Keratinocyte (primary cell): ENCODE measurements at regions not wholly inside any gene's neighbourhood (a gene's known extent, or its start where the extent isn't known, plus 50 kb on each side); places are given as distances from the start of the nearest gene placed in this dataset.

ENCODE experiments used
- DNase-seq: peaks from one replicate; pipeline ENCODE4 v3.0.0-alpha.2; 2011; ENCODE audit warnings: low read depth, missing footprints, low spot score
- FAIRE-seq: peaks from 2 replicates; lab custom pipeline; 2011; peaks lifted over from hg19 to GRCh38; lab: Jason Lieb, UNC
- H2AFZ ChIP-seq: 2 replicates; pipeline ENCODE4 v1.6.0; 2012; ENCODE audit warnings: low read length, control low read depth, inconsistent platforms; ENCODE audit not compliant: control insufficient read depth
- H3K27ac ChIP-seq: 2 replicates; pipeline ENCODE4 v1.5.1; 2011; ENCODE audit warnings: low read length; ENCODE audit not compliant: control insufficient read depth, insufficient read depth
- H3K27me3 ChIP-seq: 3 replicates; pipeline ENCODE4 v1.6.0; 2011; ENCODE audit warnings: low read length; ENCODE audit not compliant: control insufficient read depth, insufficient read depth; ENCODE audit errors: extremely low read depth
- H3K36me3 ChIP-seq, 2 experiments: 2 replicates in 1 of 2; 3 replicates in 1 of 2; pipeline ENCODE4 v1.5.1; 2011; ENCODE audit warnings: low read length in 2 of 2, mild to moderate bottlenecking in 1 of 2; ENCODE audit not compliant: control insufficient read depth in 2 of 2, insufficient read depth in 2 of 2; ENCODE audit errors: extremely low read depth in 1 of 2
- H3K4me1 ChIP-seq: 3 replicates; pipeline ENCODE4 v1.5.1; 2011; ENCODE audit warnings: low read length; ENCODE audit not compliant: control insufficient read depth, insufficient read depth; ENCODE audit errors: extremely low read depth
- H3K4me2 ChIP-seq: 3 replicates; pipeline ENCODE4 v1.6.0; 2011; ENCODE audit warnings: low read depth, low read length; ENCODE audit not compliant: control insufficient read depth, insufficient read depth; ENCODE audit errors: extremely low read depth
- H3K4me3 ChIP-seq, 3 experiments: fragments of 200-600 bp in 1 of 3; sonication (generic) in 1 of 3; 2 replicates in 2 of 3; 3 replicates in 1 of 3; pipeline ENCODE4 v1.5.1; 2011 to 2016; ENCODE audit warnings: low read length in 3 of 3, mild to moderate bottlenecking in 3 of 3, control low read depth in 2 of 3, inconsistent platforms in 1 of 3, low read depth in 1 of 3, mixed read lengths in 1 of 3, mixed run types in 1 of 3, moderate library complexity in 1 of 3; ENCODE audit not compliant: control insufficient read depth in 2 of 3, insufficient read depth in 2 of 3; ENCODE audit errors: extremely low read depth in 1 of 3
- H3K79me2 ChIP-seq: 2 replicates; pipeline ENCODE4 v1.6.0; 2012; ENCODE audit warnings: low read length; ENCODE audit not compliant: control insufficient read depth, insufficient read depth
- H3K9ac ChIP-seq: 3 replicates; pipeline ENCODE4 v1.6.0; 2011; ENCODE audit warnings: low read length; ENCODE audit not compliant: control insufficient read depth, insufficient read depth; ENCODE audit errors: extremely low read depth
- H3K9me1 ChIP-seq: 3 replicates; pipeline ENCODE4 v1.6.0; 2011; ENCODE audit warnings: low read length; ENCODE audit not compliant: control insufficient read depth, insufficient read depth; ENCODE audit errors: extremely low read depth
- H3K9me3 ChIP-seq: 2 replicates; pipeline ENCODE4 v1.5.1; 2012; ENCODE audit warnings: low read depth, low read length; ENCODE audit not compliant: control insufficient read depth
- H4K20me1 ChIP-seq: 3 replicates; pipeline ENCODE4 v1.6.0; 2011; ENCODE audit warnings: low read length; ENCODE audit not compliant: control insufficient read depth, insufficient read depth; ENCODE audit errors: extremely low read depth
- EZH2 ChIP-seq: IDR thresholded peaks from one replicate; pipeline ENCODE4 v1.6.1; 2012; ENCODE audit warnings: inconsistent platforms, mild to moderate bottlenecking, low read length, moderate library complexity
- dilution Hi-C: fragments of 300-500 bp; cut with MboI; formaldehyde crosslinking; loops from one replicate; pipeline ENCODE4 v1.7.0; 2020; ENCODE audit warnings: low sequenced_read_pairs; ENCODE audit not compliant: extremely low pct_ligation_motif_present
- TF ChIP-seq, protein P1 (sequence below), 3 experiments: IDR thresholded peaks in 1 of 3; conservative IDR thresholded peaks in 1 of 3; optimal IDR thresholded peaks in 1 of 3; 2 replicates in 2 of 3; 3 replicates in 1 of 3; pipeline versions ENCODE3 to v1.5.1; 2011; ENCODE audit warnings: low read length in 3 of 3, mild to moderate bottlenecking in 3 of 3, moderate library complexity in 2 of 3, control low read depth in 1 of 3, inconsistent platforms in 1 of 3; ENCODE audit not compliant: insufficient read depth in 2 of 3; ENCODE audit errors: extremely low read depth in 1 of 3

GRCh38 chr14:51500776-51501175 is 150.9 kb upstream of the FRMD6 start:
- peaks cover 6% of the 10 kb centered on the region for H3K9me1 ChIP-seq
- peaks cover 92% of the 10 kb centered on the region for H3K79me2 ChIP-seq
- no peak overlapping the region for H3K9ac ChIP-seq
- peaks cover 53% of the 10 kb centered on the region for H3K4me1 ChIP-seq
- peak overlapping the region; percentile 23 for H3K27ac ChIP-seq
- FAIRE-seq (peak; percentile 26), DNase-seq (no peak)
- H2AFZ ChIP-seq: no peak overlapping the region
- H3K27me3 ChIP-seq: no peaks in the 10 kb centered on the region
- no peak overlapping the region for H3K4me3 ChIP-seq
- peaks cover 11 to 30% of the 10 kb centered on the region in 2 experiments for H3K36me3 ChIP-seq
- TF ChIP-seq, protein P1, sequence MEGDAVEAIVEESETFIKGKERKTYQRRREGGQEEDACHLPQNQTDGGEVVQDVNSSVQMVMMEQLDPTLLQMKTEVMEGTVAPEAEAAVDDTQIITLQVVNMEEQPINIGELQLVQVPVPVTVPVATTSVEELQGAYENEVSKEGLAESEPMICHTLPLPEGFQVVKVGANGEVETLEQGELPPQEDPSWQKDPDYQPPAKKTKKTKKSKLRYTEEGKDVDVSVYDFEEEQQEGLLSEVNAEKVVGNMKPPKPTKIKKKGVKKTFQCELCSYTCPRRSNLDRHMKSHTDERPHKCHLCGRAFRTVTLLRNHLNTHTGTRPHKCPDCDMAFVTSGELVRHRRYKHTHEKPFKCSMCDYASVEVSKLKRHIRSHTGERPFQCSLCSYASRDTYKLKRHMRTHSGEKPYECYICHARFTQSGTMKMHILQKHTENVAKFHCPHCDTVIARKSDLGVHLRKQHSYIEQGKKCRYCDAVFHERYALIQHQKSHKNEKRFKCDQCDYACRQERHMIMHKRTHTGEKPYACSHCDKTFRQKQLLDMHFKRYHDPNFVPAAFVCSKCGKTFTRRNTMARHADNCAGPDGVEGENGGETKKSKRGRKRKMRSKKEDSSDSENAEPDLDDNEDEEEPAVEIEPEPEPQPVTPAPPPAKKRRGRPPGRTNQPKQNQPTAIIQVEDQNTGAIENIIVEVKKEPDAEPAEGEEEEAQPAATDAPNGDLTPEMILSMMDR (optimal IDR thresholded peaks at IDR 0.05 in 1 of 3, IDR thresholded peaks at IDR 0.05 in 1 of 3, conservative IDR thresholded peaks at IDR 0.05 in 1 of 3; ENCODE audit: extremely low read depth in 1 of 3, insufficient read depth in 2 of 3, low read length in 3 of 3): no peak
- TF ChIP-seq EZH2: no peak
- H3K4me2 ChIP-seq: no peak overlapping the region
- H4K20me1 ChIP-seq: no peaks in the 10 kb centered on the region
- dilution Hi-C loops: no loop called here
- H3K9me3 ChIP-seq: peaks cover 2% of the 10 kb centered on the region

DNA sequence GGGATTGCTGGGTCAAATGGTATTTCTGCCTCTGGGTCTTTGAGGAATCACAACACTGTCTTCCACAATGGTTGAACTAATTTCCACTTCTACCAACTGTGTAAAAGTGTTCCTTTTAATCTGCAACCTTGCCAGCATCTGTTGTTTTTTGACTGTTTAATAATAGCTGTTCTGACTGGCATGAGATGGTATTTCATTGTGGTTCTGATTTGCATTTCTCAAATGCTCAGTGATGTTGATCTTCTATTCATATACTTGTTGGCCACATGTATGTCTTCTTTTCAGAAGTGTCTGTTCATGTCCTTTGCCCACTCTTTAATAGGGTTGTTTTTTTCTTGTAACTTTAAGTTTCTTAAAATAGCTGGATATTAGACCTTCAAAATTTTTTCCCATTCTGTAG is 150.0 kb upstream of the FRMD6 start:
- no peak overlapping the region for H3K27ac ChIP-seq
- H3K27me3 ChIP-seq: no peaks in the 10 kb centered on the region
- peaks cover 6% of the 10 kb centered on the region for H3K9me1 ChIP-seq
- TF ChIP-seq EZH2: no peak
- TF ChIP-seq, protein P1 (optimal IDR thresholded peaks at IDR 0.05 in 1 of 3, IDR thresholded peaks at IDR 0.05 in 1 of 3, conservative IDR thresholded peaks at IDR 0.05 in 1 of 3; ENCODE audit: extremely low read depth in 1 of 3, insufficient read depth in 2 of 3, low read length in 3 of 3): no peak
- H3K79me2 ChIP-seq: peaks cover 92% of the 10 kb centered on the region
- H3K9me3 ChIP-seq: peaks cover 2% of the 10 kb centered on the region
- H2AFZ ChIP-seq: no peak overlapping the region
- no peak overlapping the region for H3K9ac ChIP-seq
- dilution Hi-C loops: no loop called here
- no peak overlapping the region for H3K4me2 ChIP-seq
- peaks cover 6 to 21% of the 10 kb centered on the region in 2 experiments for H3K36me3 ChIP-seq
- DNase-seq (no peak), FAIRE-seq (no peak)
- no peak overlapping the region for H3K4me3 ChIP-seq
- H4K20me1 ChIP-seq: no peaks in the 10 kb centered on the region
- H3K4me1 ChIP-seq: peaks cover 51% of the 10 kb centered on the region
